Gastroesophageal sphincter (tissue), 3 donors: ENCODE measurements at regions not wholly inside any gene's neighbourhood (a gene's known extent, or its start where the extent isn't known, plus 50 kb on each side); places are given as distances from the start of the nearest gene placed in this dataset.

Experiments used
- POLR2A ChIP-seq, 2 donors: fragments of 450-650 bp; IDR thresholded peaks; one replicate each; pipeline ENCODE4 v1.6.1; 2017; ENCODE audit warnings: antibody characterized with exemption in 2 of 2, mild to moderate bottlenecking in 2 of 2, moderate library complexity in 1 of 2
- TF ChIP-seq, protein P1 (sequence below), 4 experiments: fragments of 200-600 bp in 2 of 4; fragments of 450-650 bp in 2 of 4; sonication (generic) in 1 of 4; IDR thresholded peaks; one replicate each; pipeline ENCODE4 v1.5.1; 2017 to 2019; ENCODE audit warnings: antibody characterized with exemption in 4 of 4, mild to moderate bottlenecking in 2 of 4, moderate library complexity in 2 of 4

DNA sequence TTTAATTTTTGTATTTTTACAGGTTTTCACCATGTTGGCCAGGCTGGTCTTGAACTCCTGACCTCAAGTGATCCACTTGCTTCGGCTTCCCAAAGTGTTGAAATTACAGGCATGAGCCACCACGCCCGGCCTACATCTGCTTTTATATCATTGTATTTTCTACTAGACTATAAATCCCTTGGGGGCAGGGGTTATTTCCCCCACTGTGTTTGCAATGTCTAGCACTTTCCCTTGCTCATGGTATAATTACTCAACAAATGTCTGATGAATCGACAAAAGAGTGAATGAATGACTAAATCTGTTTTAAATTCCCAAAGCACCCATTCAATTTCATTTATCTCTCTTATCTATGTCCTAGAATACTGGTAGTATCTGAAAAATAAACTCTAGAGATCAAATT is 244.5 kb upstream of the CSNK1A1L start:
- TF ChIP-seq, protein P1, sequence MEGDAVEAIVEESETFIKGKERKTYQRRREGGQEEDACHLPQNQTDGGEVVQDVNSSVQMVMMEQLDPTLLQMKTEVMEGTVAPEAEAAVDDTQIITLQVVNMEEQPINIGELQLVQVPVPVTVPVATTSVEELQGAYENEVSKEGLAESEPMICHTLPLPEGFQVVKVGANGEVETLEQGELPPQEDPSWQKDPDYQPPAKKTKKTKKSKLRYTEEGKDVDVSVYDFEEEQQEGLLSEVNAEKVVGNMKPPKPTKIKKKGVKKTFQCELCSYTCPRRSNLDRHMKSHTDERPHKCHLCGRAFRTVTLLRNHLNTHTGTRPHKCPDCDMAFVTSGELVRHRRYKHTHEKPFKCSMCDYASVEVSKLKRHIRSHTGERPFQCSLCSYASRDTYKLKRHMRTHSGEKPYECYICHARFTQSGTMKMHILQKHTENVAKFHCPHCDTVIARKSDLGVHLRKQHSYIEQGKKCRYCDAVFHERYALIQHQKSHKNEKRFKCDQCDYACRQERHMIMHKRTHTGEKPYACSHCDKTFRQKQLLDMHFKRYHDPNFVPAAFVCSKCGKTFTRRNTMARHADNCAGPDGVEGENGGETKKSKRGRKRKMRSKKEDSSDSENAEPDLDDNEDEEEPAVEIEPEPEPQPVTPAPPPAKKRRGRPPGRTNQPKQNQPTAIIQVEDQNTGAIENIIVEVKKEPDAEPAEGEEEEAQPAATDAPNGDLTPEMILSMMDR (IDR thresholded peaks at IDR 0.05): no peak
- no peak for TF ChIP-seq POLR2A (IDR thresholded peaks at IDR 0.05)
